MM.1S (cell line): ENCODE measurements at regions not wholly inside any gene's neighbourhood (a gene's known extent, or its start where the extent isn't known, plus 50 kb on each side); places are given as distances from the start of the nearest gene placed in this dataset.

ENCODE experiments used
- EZH2 ChIP-seq: fragments of 300-600 bp; sonication (generic); optimal IDR thresholded peaks from 2 replicates; pipeline ENCODE3; 2017; ENCODE audit warnings: low read depth, mild to moderate bottlenecking, antibody characterized with exemption, low read length, mixed read lengths
- EZH2phosphoT487 ChIP-seq: fragments of 300-600 bp; sonication (generic); IDR thresholded peaks from 2 replicates; pipeline ENCODE4 v1.6.1; 2018; ENCODE audit warnings: antibody characterized with exemption, low read length
- TF ChIP-seq, protein P1 (sequence below): fragments of 300-600 bp; sonication (generic); IDR thresholded peaks from 2 replicates; pipeline ENCODE4 v1.5.1; 2016; ENCODE audit warnings: antibody characterized with exemption, low read length, mixed read lengths

- TF ChIP-seq, protein P1, sequence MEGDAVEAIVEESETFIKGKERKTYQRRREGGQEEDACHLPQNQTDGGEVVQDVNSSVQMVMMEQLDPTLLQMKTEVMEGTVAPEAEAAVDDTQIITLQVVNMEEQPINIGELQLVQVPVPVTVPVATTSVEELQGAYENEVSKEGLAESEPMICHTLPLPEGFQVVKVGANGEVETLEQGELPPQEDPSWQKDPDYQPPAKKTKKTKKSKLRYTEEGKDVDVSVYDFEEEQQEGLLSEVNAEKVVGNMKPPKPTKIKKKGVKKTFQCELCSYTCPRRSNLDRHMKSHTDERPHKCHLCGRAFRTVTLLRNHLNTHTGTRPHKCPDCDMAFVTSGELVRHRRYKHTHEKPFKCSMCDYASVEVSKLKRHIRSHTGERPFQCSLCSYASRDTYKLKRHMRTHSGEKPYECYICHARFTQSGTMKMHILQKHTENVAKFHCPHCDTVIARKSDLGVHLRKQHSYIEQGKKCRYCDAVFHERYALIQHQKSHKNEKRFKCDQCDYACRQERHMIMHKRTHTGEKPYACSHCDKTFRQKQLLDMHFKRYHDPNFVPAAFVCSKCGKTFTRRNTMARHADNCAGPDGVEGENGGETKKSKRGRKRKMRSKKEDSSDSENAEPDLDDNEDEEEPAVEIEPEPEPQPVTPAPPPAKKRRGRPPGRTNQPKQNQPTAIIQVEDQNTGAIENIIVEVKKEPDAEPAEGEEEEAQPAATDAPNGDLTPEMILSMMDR, result peak; percentile 16
- TF ChIP-seq EZH2, result no peak
- TF ChIP-seq EZH2phosphoT487, result no peak
Measured at GRCh38 chr12:28876196-28876798, 272.8 kb upstream of the FAR2 start.
